HG03045 (cell line): ENCODE measurements at regions not wholly inside any gene's neighbourhood (a gene's known extent, or its start where the extent isn't known, plus 50 kb on each side); places are given as distances from the start of the nearest gene placed in this dataset.

Source experiments
- ATAC-seq: cut with Tn5 transposase; IDR thresholded peaks from one replicate; pipeline ENCODE4 v1.9.1; 2021; ENCODE audit warnings: mild to moderate bottlenecking, moderate library complexity; ENCODE audit not compliant: unreplicated experiment

GRCh38 chr6:14852375-14852774, 393.5 kb upstream of the JARID2 start:
- no peak for ATAC-seq

- no peak for ATAC-seq
Measured at GRCh38 chr6:14856177-14856576, 389.7 kb upstream of the JARID2 start.

GRCh38 chr6:14857001-14857400, 388.9 kb upstream of the JARID2 start:
- ATAC-seq = no peak

- no peak for ATAC-seq
Measured at GRCh38 chr6:14857501-14857900, 388.4 kb upstream of the JARID2 start.

- no peak for ATAC-seq
Measured at GRCh38 chr6:14858808-14859207, 387.1 kb upstream of the JARID2 start.

- ATAC-seq = no peak
Measured at GRCh38 chr6:14860774-14861173, 385.1 kb upstream of the JARID2 start.

GRCh38 chr6:14861491-14861943, 384.4 kb upstream of the JARID2 start:
- ATAC-seq = no peak

GRCh38 chr6:14862845-14863244, 383.0 kb upstream of the JARID2 start:
- no peak for ATAC-seq

GRCh38 chr6:14863902-14864850, 381.7 kb upstream of the JARID2 start:
- ATAC-seq = no peak

- ATAC-seq = no peak
Measured at GRCh38 chr6:14865531-14866100, 380.3 kb upstream of the JARID2 start.

GRCh38 chr6:14867802-14868201, 378.1 kb upstream of the JARID2 start:
- no peak for ATAC-seq

- no peak for ATAC-seq
Measured at GRCh38 chr6:14871221-14871620, 374.6 kb upstream of the JARID2 start.

- ATAC-seq = no peak
Measured at GRCh38 chr6:14873101-14873500, 372.8 kb upstream of the JARID2 start.

GRCh38 chr6:14873781-14874441, 372.0 kb upstream of the JARID2 start:
- no peak for ATAC-seq

GRCh38 chr6:14874975-14875480, 370.8 kb upstream of the JARID2 start:
- ATAC-seq = no peak

- peak; percentile 64 for ATAC-seq
Measured at GRCh38 chr6:14875481-14876063, 370.3 kb upstream of the JARID2 start.

GRCh38 chr6:14876778-14877613, 368.9 kb upstream of the JARID2 start:
- peak; percentile 49 for ATAC-seq

- ATAC-seq = no peak
Measured at GRCh38 chr6:14877758-14878157, 368.1 kb upstream of the JARID2 start.

- no peak for ATAC-seq
Measured at GRCh38 chr6:14880052-14880451, 365.8 kb upstream of the JARID2 start.

GRCh38 chr6:14880677-14881076, 365.2 kb upstream of the JARID2 start:
- ATAC-seq = no peak
